Osteoblast (primary cell): ENCODE measurements at regions not wholly inside any gene's neighbourhood (a gene's known extent, or its start where the extent isn't known, plus 50 kb on each side); places are given as distances from the start of the nearest gene placed in this dataset.

Experiments used
- DNase-seq: peaks from one replicate; pipeline ENCODE4 v3.0.0; 2011; ENCODE audit warnings: low spot score, mixed read lengths; ENCODE audit not compliant: insufficient read length; ENCODE audit errors: missing footprints
- H2AFZ ChIP-seq: 2 replicates; pipeline ENCODE4 v1.6.0; 2011; ENCODE audit warnings: mild to moderate bottlenecking, low read length
- H3K27ac ChIP-seq: 2 replicates; pipeline ENCODE4 v1.5.1; 2011; ENCODE audit warnings: mild to moderate bottlenecking, low read depth, low read length, moderate library complexity
- H3K27me3 ChIP-seq: 2 replicates; pipeline ENCODE4 v1.6.0; 2012; ENCODE audit warnings: mild to moderate bottlenecking, control low read depth, inconsistent platforms, low read length, moderate library complexity; ENCODE audit not compliant: insufficient read depth
- H3K36me3 ChIP-seq: 2 replicates; pipeline ENCODE4 v1.5.1; 2011; ENCODE audit warnings: mild to moderate bottlenecking, low read length, control low read depth, moderate library complexity; ENCODE audit not compliant: insufficient read depth
- H3K4me1 ChIP-seq: 2 replicates; pipeline ENCODE4 v1.5.1; 2011; ENCODE audit warnings: mild to moderate bottlenecking, low read length, control low read depth, moderate library complexity; ENCODE audit not compliant: insufficient read depth
- H3K4me2 ChIP-seq: 2 replicates; pipeline ENCODE4 v1.6.0; 2011; ENCODE audit warnings: mild to moderate bottlenecking, low read length; ENCODE audit not compliant: insufficient read depth
- H3K4me3 ChIP-seq: fragments of 200-600 bp; sonication (generic); 3 replicates; pipeline ENCODE4 v1.5.1; 2012; ENCODE audit warnings: mild to moderate bottlenecking, low read length, inconsistent platforms; ENCODE audit not compliant: insufficient read depth
- H3K79me2 ChIP-seq: 2 replicates; pipeline ENCODE4 v1.6.0; 2012; ENCODE audit warnings: mild to moderate bottlenecking, low read length, control low read depth, inconsistent platforms; ENCODE audit not compliant: insufficient read depth
- H3K9me3 ChIP-seq: 2 replicates; pipeline ENCODE4 v1.5.1; 2011; ENCODE audit warnings: low read depth, low read length, control low read depth
- H4K20me1 ChIP-seq: 2 replicates; pipeline ENCODE4 v1.6.0; 2012; ENCODE audit warnings: mild to moderate bottlenecking, low read length, control low read depth; ENCODE audit not compliant: insufficient read depth
- TF ChIP-seq, protein P1 (sequence below): IDR thresholded peaks from 2 replicates; pipeline ENCODE4 v1.5.1; 2011; ENCODE audit warnings: mild to moderate bottlenecking, low read depth, low read length, moderate library complexity; ENCODE audit errors: extremely low read depth

DNA sequence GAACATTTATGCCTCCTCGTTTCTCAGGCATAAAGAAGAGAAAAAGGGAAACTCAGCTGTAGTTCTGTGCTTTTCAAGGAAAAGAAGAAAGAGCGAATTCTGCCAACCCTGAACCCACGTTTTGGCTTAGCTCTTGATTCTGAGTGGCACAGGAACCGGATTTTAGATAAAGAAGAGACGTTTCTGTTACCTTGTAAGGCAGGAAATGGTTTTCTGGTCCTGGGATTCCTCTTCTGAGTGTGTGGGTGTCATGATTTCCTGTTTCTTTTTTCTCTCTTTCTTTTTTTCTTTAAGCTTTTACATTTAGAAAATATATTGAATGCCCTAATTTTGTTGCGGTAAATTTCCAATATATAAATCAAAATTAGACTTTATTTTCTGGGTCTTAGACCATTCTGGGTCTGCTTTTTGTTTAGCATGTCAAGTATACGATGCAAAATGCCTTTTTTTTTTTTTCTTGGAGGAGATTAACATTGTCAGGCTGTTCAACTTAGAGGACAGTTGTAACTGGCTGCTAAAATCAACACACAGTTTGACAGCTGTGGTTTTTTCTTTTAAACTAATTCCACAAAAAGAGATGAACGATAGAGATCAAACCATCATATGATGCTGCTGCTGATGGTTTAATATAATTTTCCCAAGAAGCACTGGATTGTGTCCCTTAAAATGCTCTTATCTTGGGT, 190.8 kb downstream of the GATA3 start:
- Histone ChIP-seq H3K4me3 (no peak overlapping the region), H3K36me3 (no peaks in the 10 kb centered on the region), H3K79me2 (no peaks in the 10 kb centered on the region), H3K9me3 (no peaks in the 10 kb centered on the region), H3K27me3 (no peaks in the 10 kb centered on the region), H3K4me1 (no peaks in the 10 kb centered on the region), H2AFZ (no peak overlapping the region), H3K4me2 (no peak overlapping the region), H3K27ac (no peak overlapping the region), H4K20me1 (no peaks in the 10 kb centered on the region)
- no peak for DNase-seq
- TF ChIP-seq, protein P1, sequence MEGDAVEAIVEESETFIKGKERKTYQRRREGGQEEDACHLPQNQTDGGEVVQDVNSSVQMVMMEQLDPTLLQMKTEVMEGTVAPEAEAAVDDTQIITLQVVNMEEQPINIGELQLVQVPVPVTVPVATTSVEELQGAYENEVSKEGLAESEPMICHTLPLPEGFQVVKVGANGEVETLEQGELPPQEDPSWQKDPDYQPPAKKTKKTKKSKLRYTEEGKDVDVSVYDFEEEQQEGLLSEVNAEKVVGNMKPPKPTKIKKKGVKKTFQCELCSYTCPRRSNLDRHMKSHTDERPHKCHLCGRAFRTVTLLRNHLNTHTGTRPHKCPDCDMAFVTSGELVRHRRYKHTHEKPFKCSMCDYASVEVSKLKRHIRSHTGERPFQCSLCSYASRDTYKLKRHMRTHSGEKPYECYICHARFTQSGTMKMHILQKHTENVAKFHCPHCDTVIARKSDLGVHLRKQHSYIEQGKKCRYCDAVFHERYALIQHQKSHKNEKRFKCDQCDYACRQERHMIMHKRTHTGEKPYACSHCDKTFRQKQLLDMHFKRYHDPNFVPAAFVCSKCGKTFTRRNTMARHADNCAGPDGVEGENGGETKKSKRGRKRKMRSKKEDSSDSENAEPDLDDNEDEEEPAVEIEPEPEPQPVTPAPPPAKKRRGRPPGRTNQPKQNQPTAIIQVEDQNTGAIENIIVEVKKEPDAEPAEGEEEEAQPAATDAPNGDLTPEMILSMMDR = no peak

DNA sequence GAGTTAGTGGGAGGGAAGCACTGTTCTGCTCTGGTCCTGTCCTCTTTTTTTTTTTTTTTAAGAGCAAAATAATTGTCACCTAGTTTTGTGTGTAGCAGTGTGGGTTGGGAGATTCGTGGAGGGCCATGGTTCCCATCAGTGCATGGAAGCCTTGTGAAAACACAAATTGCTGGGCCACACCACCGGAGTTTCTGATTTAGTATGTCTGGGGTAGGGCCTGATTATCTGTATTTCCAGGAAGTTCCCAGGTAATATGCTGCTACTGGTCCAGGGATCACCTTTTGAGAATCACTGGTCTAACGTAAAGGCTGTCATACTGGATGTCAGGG, 191.3 kb downstream of the GATA3 start:
- H3K79me2 ChIP-seq = no peaks in the 10 kb centered on the region

DNA sequence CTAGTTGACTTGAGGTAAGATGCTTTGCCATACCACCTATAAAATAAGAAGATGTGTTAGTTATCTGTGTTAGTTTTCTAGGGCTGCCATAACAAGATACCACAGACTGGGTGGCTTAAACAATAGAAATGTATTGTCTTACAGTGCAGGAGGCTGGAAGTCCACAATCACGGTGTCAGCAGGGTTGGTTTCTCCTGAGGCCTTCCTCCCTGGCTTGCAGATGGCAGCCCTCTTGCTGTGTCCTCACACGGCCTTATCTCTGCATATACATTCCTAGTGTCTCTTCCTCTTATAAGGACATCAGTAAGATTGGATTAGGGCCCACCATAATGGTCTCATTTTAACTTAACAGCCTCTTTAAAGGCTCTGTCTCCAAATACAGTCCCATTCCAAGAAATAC, 192.1 kb downstream of the GATA3 start:
- H3K79me2 ChIP-seq = no peaks in the 10 kb centered on the region
- H3K27ac ChIP-seq = no peak overlapping the region
- no peaks in the 10 kb centered on the region for H4K20me1 ChIP-seq
- no peaks in the 10 kb centered on the region for H3K4me1 ChIP-seq
- H3K4me3 ChIP-seq = no peak overlapping the region
- no peaks in the 10 kb centered on the region for H3K27me3 ChIP-seq
- H3K36me3 ChIP-seq = no peaks in the 10 kb centered on the region
- H3K9me3 ChIP-seq = no peaks in the 10 kb centered on the region
- no peak overlapping the region for H2AFZ ChIP-seq
- no peak overlapping the region for H3K4me2 ChIP-seq
- no peak for DNase-seq
- TF ChIP-seq, protein P1 = no peak

More for the DNA sequence above, 191.3 kb downstream of the GATA3 start:
- Histone ChIP-seq H3K9me3 (no peaks in the 10 kb centered on the region), H3K4me1 (no peaks in the 10 kb centered on the region), H3K4me2 (no peak overlapping the region), H3K27ac (no peak overlapping the region), H4K20me1 (no peaks in the 10 kb centered on the region), H3K27me3 (no peaks in the 10 kb centered on the region), H3K4me3 (no peak overlapping the region), H2AFZ (no peak overlapping the region), H3K36me3 (no peaks in the 10 kb centered on the region)
- TF ChIP-seq, protein P1 = no peak
- DNase-seq = no peak

DNA sequence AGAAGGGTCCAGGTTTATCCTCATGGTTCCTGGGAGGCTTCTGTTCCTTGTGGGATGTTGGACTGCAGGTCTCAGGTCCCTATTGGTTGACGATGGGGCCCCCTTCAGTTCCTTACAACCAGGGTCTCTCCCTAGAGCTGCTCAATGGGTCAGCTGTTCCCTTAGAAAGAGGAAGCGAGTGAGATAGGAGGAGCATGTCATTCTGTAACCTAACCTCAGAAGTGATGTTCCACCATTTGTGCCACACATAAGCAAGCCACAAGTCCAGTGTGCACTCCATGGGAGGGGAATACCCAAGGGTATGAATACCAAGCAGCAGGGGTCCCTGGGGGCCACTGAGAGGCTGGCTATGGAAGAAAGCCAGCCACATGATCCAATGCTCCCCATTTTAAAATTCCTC, 192.7 kb downstream of the GATA3 start:
- TF ChIP-seq, protein P1 = no peak
- no peaks in the 10 kb centered on the region for H4K20me1 ChIP-seq
- H3K4me3 ChIP-seq = no peak overlapping the region
- no peak overlapping the region for H3K27ac ChIP-seq
- no peak overlapping the region for H2AFZ ChIP-seq
- H3K36me3 ChIP-seq = no peaks in the 10 kb centered on the region
- H3K4me1 ChIP-seq = no peaks in the 10 kb centered on the region
- no peak overlapping the region for H3K4me2 ChIP-seq
- H3K27me3 ChIP-seq = no peaks in the 10 kb centered on the region
- DNase-seq = no peak
- no peaks in the 10 kb centered on the region for H3K79me2 ChIP-seq
- H3K9me3 ChIP-seq = no peaks in the 10 kb centered on the region
